ENCODE measurements at regions not wholly inside any gene's neighbourhood (a gene's known extent, or its start where the extent isn't known, plus 50 kb on each side); places are given as distances from the start of the nearest gene placed in this dataset.
"Not testable (repeated sequence)": the region's sequence is repeated elsewhere in the genome, so short reads cannot be mapped to it uniquely, and the experiment has no call there.

DNA sequence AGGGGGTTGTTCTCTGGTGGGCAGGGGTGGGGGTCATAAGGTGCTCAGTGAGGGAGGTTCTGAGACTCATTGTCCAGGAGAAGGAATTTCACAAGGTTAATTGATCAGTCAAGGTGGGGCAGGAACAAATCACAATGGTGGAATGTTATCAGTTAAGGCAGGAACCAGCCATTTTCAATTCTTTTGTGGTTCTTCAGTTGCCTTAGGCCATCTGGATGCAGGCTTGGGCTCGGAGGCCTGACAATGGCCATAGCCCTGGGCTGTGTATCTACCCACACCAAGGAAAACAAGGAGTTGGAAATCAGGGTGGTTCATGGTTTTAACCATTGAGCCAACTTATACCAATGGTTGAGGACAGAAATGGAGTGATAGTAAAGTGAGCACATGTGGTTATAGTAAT lies 1221.8 kb downstream of the TYW1 start:
- no peak for DNase-seq (ENCODE audit: low spot score)

DNA sequence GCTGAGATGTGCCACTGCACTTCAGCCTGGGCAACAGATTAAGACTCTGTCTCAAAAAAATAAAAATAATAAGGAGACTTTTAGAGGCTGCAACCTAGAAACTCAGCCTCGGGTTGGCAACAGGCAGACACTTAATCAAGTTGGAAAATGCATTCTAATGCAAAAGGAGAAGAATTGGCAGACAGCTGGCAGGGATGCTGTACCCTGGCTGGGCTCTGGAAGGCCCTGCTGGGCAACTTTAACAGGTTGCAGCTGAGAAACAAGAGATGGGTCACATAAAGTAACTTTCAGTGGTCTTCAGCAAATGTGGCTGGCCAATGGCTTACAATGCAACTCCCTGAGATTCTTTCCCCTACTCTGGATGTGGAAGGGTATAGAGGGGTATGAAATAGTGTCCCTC lies 1225.7 kb downstream of the TYW1 start:
- no peak for DNase-seq (ENCODE audit: low spot score)

- DNase-seq (ENCODE audit: low spot score) = no peak
These were observed 1227.6 kb downstream of the TYW1 start for GRCh38 chr7:68224041-68224741.

GRCh38 chr7:68231011-68231410 lies 1234.4 kb downstream of the TYW1 start:
- not testable (repeated sequence) for DNase-seq (ENCODE audit: low spot score)

GRCh38 chr7:68235937-68236336 lies 1239.3 kb downstream of the TYW1 start:
- no peak for DNase-seq (ENCODE audit: low spot score)

- DNase-seq (ENCODE audit: low spot score) = no peak
These were observed 1241.7 kb downstream of the TYW1 start for GRCh38 chr7:68238204-68238805.

- DNase-seq (ENCODE audit: low spot score) = no peak
These were observed 1246.5 kb downstream of the TYW1 start for GRCh38 chr7:68243128-68243527.

- no peak for DNase-seq (ENCODE audit: low spot score)
These were observed 1247.8 kb downstream of the TYW1 start for GRCh38 chr7:68244389-68244788.

DNA sequence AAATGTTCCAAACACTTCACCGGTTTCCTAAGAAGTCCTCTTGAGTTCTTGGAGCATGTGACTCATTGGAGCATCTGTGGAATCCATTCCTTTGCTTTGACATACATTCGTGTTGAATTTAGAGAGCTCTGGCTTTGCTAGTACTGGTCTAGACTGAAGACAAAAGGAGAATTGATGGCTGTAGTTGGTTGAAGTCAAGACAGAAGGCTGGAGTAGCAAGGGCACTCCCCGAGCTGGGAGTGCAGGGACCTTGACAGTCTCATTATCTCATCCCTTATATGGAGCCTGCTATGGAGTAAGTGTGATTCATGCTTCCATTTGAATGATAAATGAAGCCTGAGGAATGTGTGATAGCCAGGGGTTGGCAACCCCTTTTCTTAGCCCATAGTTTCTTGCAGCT lies 1249.1 kb downstream of the TYW1 start:
- no peak for DNase-seq (ENCODE audit: low spot score)

- DNase-seq (ENCODE audit: low spot score) = no peak
These were observed 1249.6 kb downstream of the TYW1 start for GRCh38 chr7:68246189-68246633.

DNA sequence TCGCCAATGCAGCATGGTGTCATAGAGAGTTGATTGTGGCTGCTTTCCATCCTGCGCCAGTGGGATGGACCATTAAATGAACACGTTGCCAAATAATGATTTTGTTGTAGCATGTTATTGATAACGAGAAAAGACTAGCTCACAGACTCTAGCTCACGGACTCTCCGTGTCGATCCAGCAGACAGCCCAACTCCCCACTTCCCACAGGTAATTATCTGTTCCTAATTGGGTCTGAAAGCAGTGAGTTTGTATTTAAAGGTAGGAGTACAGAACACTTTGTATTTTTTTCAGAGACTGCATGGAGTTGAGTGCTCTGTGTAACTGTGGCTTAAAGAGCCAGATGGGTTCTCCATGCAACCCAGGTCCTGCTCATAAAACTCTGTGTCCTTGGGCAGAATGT lies 1250.5 kb downstream of the TYW1 start:
- no peak for DNase-seq (ENCODE audit: low spot score)

DNA sequence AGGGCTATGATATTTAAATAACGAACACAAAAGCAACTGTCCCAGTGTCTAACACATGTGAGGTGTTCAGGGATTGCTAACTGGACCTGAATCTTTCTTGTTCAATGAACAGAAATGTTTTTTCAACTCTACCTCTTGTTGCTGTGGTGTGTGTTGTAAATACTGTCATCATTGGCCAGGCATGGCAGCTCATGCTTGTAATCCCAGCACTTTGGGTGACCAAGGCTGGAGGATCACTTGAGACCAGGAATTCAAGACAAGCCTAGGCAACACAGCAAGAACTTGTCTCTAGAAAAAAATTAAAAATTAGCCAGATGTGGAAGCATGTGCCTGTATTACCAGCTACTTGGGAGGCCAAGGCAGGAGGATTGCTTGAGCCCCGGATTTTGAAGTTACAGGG lies 1250.9 kb downstream of the TYW1 start:
- no peak for DNase-seq (ENCODE audit: low spot score)

DNA sequence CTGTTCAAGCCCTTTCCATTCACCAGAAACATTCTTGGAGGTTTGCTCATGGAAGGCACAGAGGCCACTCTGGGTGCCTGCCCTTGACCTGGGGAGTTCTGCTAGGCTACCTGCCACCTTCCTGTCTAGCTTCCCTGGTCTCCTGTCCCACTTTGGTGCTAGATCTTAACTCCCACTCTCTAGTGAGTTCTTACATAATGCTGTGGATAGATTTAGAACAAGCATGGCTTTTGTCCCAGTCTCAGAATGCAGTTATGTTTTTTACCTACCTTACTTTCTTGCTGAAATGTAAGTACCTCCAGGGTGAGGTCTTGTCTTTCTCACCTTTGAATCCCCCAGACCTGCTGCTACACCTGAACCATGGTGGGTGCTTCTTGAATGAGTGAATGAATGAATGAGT lies 1252.3 kb downstream of the TYW1 start:
- no peak for DNase-seq (ENCODE audit: low spot score)

- DNase-seq (ENCODE audit: low spot score) = no peak
These were observed 1253.0 kb downstream of the TYW1 start for GRCh38 chr7:68249611-68250010.

DNA sequence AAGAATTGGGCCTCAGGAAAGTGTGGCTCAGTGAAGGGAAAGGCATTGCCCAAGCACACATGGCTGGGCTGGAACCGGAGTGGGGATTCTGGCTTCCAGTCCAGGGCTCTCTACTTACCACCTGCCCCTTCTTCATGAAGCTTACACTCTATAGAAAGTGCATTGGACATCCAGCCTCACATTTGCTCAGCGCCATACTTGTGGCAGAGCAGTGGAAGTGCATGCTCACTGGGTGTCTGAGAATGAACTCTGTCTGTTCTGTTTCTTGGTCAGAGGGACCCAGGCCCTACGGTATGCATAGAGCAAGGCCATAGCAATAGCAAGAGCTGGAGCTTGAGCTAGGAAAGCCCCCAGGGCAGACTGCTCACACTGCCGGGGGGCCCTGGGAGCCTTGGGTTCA lies 1253.5 kb downstream of the TYW1 start:
- DNase-seq (ENCODE audit: low spot score) = no peak

DNA sequence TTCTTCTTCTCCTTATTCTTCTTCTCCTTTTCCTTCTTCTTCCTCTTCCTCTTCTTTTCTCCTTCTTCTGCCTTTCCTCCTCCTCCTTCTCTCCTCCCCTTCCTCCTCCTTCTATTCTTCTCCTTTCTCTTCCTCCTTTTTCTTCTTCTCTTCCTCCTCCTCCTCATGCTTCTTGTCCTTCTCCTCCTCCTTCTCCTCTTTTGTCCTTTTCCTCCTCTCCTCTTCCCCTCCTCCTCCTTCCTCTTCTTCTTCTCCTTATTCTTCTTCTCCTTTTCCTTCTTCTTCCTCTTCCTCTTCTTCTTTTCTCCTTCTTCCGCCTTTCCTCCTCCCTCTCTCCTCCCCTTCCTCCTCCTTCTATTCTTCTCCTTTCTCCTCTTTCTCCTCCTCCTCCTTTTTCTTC lies 1258.2 kb downstream of the TYW1 start:
- not testable (repeated sequence) for DNase-seq (ENCODE audit: low spot score)

DNA sequence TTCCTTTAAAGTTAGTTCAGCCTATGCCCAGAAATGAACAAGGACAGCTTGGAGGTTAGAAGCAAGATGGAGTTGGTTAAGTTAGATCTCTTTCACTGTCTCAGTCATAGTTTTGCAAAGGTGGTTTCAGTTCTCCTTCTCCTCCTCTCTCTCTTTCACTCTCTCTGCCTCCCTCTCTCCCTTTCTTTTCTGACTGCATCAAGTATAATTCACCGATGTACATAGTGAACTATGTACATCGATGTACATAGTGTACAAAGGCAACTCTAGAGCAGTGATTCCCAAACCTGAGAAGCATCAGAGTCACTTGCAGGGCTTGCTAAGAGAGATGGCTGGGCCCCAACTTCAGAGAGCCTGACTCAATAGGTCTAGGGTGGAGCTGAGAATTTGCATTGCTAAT lies 1259.7 kb downstream of the TYW1 start:
- no peak for DNase-seq (ENCODE audit: low spot score)

DNA sequence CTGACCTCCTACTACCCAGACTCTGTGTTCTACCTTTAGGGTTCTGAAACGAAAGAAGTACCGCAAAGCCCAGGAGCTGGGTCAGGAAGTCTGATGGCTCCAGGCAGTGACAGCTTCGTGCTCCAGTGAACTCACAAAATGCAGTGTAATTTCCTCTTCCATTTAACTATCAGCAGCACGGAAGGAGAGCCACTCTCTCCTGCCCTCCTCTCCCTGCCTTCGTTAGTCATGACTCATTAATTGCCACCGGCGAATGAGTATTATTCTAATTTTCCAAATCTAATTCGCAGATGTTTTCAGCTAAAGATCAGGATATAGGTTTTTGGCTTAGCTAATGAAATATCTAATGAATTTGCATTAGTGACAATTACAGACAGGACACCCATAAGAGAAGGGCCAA lies 1262.0 kb downstream of the TYW1 start:
- DNase-seq (ENCODE audit: low spot score) = no peak

- DNase-seq (ENCODE audit: low spot score) = no peak
These were observed 1268.6 kb downstream of the TYW1 start for GRCh38 chr7:68265258-68265657.

GRCh38 chr7:68266004-68266579 lies 1269.5 kb downstream of the TYW1 start:
- DNase-seq (ENCODE audit: low spot score) = no peak

DNA sequence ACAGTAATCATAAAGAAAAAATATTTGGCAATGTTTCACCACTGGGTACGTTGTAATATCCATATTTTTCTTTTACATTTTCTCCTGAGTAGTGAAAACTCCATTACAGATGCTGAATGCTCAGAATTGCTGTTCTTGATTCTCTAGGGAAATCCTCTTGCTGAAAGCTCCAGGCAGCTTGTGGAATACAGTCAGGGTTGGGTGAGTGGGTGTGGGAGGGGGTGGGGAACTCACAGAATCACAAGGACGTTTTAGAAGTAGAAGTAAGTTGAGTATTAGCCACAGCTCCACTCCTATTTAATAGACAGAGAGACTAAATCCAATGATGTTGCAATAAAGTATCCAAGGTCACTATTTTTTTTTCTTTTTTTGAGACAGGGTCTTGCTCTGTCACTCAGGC lies 1270.9 kb downstream of the TYW1 start:
- DNase-seq (ENCODE audit: low spot score) = no peak

- no peak for DNase-seq (ENCODE audit: low spot score)
These were observed 1272.8 kb downstream of the TYW1 start for GRCh38 chr7:68269405-68269804.

DNA sequence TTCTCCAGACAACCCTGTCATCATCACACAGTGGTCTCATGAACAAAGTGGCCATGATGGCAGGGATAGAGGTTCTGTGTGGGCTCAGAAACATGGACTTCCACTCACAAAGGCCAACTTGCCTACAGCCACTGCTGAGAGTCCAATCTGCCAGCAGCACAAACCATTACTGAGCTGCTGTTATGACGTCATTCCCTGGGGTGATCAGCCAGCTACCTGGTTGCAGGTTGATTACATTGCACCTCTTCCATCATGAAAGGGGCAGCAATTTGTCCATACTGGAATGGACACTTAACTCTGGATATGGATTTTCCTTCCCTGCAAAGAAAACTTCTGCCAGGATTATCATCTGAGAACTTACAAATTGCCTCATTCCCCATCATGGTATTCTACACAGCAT lies 1275.9 kb downstream of the TYW1 start:
- DNase-seq (ENCODE audit: low spot score) = no peak

Data from mesenteric fat pad (tissue), 1 donor.